RWPE1 (cell line): ENCODE measurements at regions not wholly inside any gene's neighbourhood (a gene's known extent, or its start where the extent isn't known, plus 50 kb on each side); places are given as distances from the start of the nearest gene placed in this dataset.

Experiments used
- CTCF ChIA-PET: fragments of 350-600 bp; sonication (Branson Sonifier 250); formaldehyde crosslinking; extraction: SDS; loops from one replicate; lab custom pipeline; 2021; lab: Yijun Ruan, JAX
- POLR2A ChIA-PET: fragments of 400-600 bp; formaldehyde crosslinking; extraction: SDS; loops from one replicate; lab custom pipeline; 2020; ENCODE audit warnings: antibody characterized with exemption; ENCODE audit not compliant: low non-redundant PET; lab: Yijun Ruan, JAX
- DNase-seq: peaks from one replicate; pipeline ENCODE4 v3.0.0; 2012; ENCODE audit warnings: low spot score
- H3K27ac ChIP-seq: fragments of 450-650 bp; 2 replicates; pipeline ENCODE4 v1.5.1; 2017
- CTCF ChIP-seq: fragments of 450-650 bp; conservative IDR thresholded peaks from 2 replicates; pipeline ENCODE4 v1.5.1; 2017; ENCODE audit warnings: low read depth, mild to moderate bottlenecking

GRCh38 chr20:47870475-47870874, 85.2 kb upstream of the SULF2 start:
- no peak for TF ChIP-seq CTCF
- ChIA-PET POLR2A (no interaction called here), CTCF (interaction anchor here (0.7 to 1.7 kb wide), 2 partner anchors 84 to 192 kb away, joined by 3 to 7 read pairs; no protein-coding TSS in a partner anchor)

GRCh38 chr20:47868744-47869143, 83.5 kb upstream of the SULF2 start:
- H3K27ac ChIP-seq = no peak overlapping the region
- DNase-seq = no peak
- POLR2A ChIA-PET = no interaction called here
- TF ChIP-seq CTCF = no peak
- CTCF ChIA-PET = no interaction called here

More at GRCh38 chr20:47870475-47870874, 85.2 kb upstream of the SULF2 start:
- H3K27ac ChIP-seq = no peak overlapping the region
- DNase-seq = no peak

- no peak for DNase-seq
- ChIA-PET POLR2A (no interaction called here), CTCF (no interaction called here)
- TF ChIP-seq CTCF = no peak
- H3K27ac ChIP-seq = no peak overlapping the region
Measured at GRCh38 chr20:47868236-47868635, 83.0 kb upstream of the SULF2 start.

GRCh38 chr20:47867831-47868230, 82.5 kb upstream of the SULF2 start:
- CTCF ChIA-PET = no interaction called here
- TF ChIP-seq CTCF = no peak
- POLR2A ChIA-PET = no interaction called here
- DNase-seq = no peak
- no peak overlapping the region for H3K27ac ChIP-seq

GRCh38 chr20:47866480-47866879, 81.2 kb upstream of the SULF2 start:
- no peak for TF ChIP-seq CTCF
- CTCF ChIA-PET = no interaction called here
- no peak overlapping the region; the same call in 1 of the 2 replicates for H3K27ac ChIP-seq
- POLR2A ChIA-PET = no interaction called here
- no peak for DNase-seq

GRCh38 chr20:47865912-47866311, 80.6 kb upstream of the SULF2 start:
- ChIA-PET POLR2A (no interaction called here), CTCF (interaction anchor here (0.6 kb wide), 1 partner anchor 171 kb away, joined by 3 read pairs; no protein-coding TSS in a partner anchor)
- no peak for DNase-seq

More at GRCh38 chr20:47865912-47866311, 80.6 kb upstream of the SULF2 start:
- TF ChIP-seq CTCF = no peak
- no peak overlapping the region; the same call in 1 of the 2 replicates for H3K27ac ChIP-seq
